ENCODE measurements at regions not wholly inside any gene's neighbourhood (a gene's known extent, or its start where the extent isn't known, plus 50 kb on each side); places are given as distances from the start of the nearest gene placed in this dataset.
"Not testable (repeated sequence)": the region's sequence is repeated elsewhere in the genome, so short reads cannot be mapped to it uniquely, and the experiment has no call there.

GRCh38 chr2:57418859-57419346, 627.7 kb upstream of the VRK2 start:
- not testable (repeated sequence) for DNase-seq (ENCODE audit: low read depth, low spot score)

DNA sequence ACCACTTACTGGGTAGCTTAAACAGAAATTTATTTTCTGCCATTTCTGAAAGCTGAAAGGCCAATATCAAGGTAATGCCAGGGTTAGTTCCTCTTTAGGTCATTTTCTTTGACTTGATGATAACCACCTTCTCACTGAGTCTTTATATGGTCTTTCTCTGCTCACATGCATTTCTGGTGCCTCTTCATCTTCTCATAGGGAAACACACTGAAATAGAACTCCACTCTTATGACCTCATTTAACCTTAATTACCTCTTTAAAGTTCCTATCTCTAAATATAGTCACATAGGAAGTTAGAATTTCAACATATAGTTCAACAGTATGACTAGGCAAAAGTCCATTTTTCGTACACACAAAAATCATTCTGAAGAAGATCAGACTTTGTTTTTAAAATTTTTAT, 616.8 kb upstream of the VRK2 start:
- no peak for DNase-seq (ENCODE audit: low read depth, low spot score)

GRCh38 chr2:57432528-57432927, 614.1 kb upstream of the VRK2 start:
- DNase-seq (ENCODE audit: low read depth, low spot score), result no peak

DNA sequence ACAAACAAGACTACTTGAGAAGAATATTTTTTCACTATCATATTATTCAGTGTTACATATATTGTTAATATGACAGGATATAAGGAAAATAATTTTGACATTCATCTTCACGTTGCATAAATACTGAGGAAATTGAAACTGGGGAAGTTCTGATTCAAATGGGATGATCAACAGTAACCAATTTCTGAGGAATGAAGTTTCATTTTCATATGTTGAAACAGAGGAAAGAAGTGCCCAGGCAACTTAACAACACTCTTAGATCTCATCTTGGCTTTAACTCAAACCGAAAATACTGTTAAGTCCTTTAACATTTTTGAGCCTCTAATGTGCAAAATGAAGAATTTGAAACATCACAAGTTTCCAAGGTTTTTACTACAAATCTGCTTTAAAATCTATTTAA, 612.2 kb upstream of the VRK2 start:
- no peak for DNase-seq (ENCODE audit: low read depth, low spot score)

DNA sequence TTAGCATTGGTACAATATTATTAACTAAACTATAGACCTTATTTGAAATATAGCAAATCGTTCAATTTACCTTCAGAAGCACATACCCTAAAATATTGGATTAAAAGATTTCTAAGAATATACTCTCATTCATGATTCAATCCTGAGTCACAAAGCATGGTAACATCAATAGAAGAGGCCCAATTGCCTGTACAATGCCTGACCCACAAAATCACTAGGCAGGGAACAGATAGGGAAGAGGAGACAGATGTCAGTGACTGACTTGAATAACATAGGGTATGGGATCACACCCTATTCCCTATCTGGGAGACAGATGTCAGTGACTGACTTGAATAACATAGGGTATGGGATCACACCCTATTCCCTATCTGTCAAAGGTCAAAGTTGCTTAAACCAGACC, 611.6 kb upstream of the VRK2 start:
- no peak for DNase-seq (ENCODE audit: low read depth, low spot score)

GRCh38 chr2:57437077-57437476, 609.5 kb upstream of the VRK2 start:
- DNase-seq (ENCODE audit: low read depth, low spot score), result no peak

- DNase-seq (ENCODE audit: low read depth, low spot score), result no peak
Observed at GRCh38 chr2:57440437-57440836, 606.2 kb upstream of the VRK2 start.

DNA sequence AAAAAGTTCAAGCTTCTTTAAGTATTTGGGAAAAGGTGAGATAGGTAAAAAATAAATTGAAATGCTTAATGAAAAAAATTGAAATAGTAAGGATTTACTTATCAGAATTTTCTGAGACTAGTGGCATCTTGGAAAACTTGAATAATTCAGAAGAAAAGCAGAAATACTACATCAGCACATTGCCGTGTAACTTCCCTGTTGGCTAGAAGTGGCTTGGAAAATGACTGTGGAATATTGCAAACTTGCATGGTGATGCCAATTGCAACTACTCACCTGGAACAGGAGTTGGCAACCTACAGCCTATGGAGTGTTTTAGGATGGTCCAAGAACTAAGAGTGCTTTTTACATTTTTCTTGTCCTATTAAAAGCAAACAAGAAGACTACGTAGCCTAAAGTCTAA, 603.5 kb upstream of the VRK2 start:
- no peak for DNase-seq (ENCODE audit: low read depth, low spot score)

GRCh38 chr2:57443973-57444521, 602.6 kb upstream of the VRK2 start:
- DNase-seq (ENCODE audit: low read depth, low spot score), result no peak

- no peak for DNase-seq (ENCODE audit: low read depth, low spot score)
Observed at GRCh38 chr2:57444752-57445430, 601.7 kb upstream of the VRK2 start.

DNA sequence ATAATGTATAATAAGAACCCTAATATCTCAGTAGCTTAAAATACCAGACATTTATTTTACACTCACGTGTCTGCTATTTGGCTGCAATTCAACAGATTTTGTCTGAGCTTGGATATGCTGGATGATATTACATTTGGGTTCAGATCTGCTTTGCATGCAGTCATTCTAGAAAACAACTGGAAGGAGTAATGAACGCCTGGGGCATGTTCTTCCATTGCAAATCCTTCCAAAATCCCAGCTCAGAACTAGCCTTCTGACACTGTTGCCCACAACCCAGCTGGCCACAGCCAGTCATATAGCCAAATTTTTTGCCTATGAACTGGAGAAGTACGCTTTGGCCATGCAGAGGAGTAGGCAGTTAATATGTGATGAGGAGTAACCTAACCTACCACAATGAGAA, 597.8 kb upstream of the VRK2 start:
- no peak for DNase-seq (ENCODE audit: low read depth, low spot score)

DNA sequence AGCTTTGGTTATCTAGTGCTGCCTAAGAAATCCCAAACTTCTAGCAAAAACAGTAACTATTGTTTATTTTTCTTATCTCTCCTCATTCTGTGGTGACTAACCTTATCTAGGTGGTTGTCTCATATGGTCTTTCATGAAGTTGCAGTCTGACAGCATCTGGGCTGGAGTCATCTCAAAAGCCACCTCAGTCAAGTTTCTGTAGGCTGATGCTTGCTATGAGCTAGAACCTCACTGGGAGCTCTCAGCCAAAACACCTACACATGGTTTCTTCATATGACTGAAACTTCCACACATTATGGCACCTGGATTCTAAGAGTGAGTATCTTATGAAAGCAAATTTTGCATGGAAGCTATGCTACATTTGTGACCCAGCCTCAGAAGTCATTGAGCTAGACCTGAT, 596.4 kb upstream of the VRK2 start:
- DNase-seq (ENCODE audit: low read depth, low spot score), result no peak

GRCh38 chr2:57452634-57453033, 594.0 kb upstream of the VRK2 start:
- no peak for DNase-seq (ENCODE audit: low read depth, low spot score)

DNA sequence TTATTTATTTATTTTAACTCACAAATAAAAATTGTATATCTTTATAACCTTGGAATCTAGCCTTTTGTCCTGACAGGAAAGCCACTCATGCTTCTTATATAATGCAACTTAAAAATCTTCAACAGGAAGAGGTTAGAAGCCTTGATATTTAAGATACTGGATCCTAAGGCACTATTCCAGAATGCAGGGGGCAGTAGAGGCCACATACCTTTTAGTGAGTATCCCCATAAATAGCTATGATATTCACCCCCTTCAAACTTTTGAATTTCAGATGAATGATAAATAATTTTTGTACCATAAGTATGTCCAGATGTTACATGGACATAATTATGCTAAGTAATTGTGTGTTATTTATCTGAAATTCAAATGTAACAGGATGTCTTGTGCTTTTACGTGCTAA, 592.7 kb upstream of the VRK2 start:
- DNase-seq (ENCODE audit: low read depth, low spot score), result no peak

DNA sequence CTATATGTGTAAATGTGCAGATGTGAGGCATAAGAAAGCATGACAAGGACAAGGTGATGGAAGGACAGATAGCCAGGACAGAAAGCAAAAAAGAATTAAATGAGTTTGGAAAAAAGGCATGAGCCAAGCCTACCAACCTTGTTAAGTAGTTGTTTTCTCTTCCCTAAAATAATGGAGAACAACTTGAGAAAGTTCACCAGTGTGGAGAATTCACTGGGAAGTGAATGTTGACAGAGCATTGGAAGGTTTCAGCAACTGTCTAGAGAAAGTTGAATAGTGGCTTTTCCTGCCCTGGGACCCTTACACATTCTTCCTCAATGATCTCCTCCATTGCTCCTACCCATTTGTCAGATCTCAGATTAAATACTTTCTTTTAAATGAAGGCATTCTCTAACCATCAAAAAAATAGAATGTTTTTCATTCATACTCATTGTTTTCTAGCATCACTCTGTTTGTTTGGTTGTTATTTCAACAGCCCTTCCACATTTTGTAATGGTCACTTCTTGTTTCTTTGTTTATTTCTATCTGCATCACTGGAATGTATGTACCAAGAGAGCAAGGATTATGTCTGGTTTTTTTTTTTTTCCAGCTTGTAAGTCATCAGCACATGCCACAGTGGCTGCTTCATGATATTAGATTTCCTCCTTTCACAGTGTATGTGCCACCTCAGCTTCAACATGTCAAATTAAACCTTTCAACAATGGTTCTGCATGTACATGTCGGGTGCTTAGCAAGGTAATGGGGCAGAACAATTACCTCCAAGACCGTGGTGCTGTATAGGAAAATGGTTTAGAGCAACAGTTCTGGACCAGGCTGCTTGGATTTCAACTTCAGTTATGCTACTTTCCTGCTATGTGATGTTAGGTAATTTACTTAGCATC, 586.0 kb upstream of the VRK2 start:
- DNase-seq (ENCODE audit: low read depth, low spot score), result no peak

- no peak for DNase-seq (ENCODE audit: low read depth, low spot score)
Observed at GRCh38 chr2:57461624-57462023, 585.0 kb upstream of the VRK2 start.

- DNase-seq (ENCODE audit: low read depth, low spot score), result no peak
Observed at GRCh38 chr2:57465067-57465466, 581.5 kb upstream of the VRK2 start.

GRCh38 chr2:57465967-57466366, 580.6 kb upstream of the VRK2 start:
- DNase-seq (ENCODE audit: low read depth, low spot score), result no peak

- no peak for DNase-seq (ENCODE audit: low read depth, low spot score)
Observed at GRCh38 chr2:57475391-57475790, 571.2 kb upstream of the VRK2 start.

GRCh38 chr2:57479981-57480380, 566.6 kb upstream of the VRK2 start:
- no peak for DNase-seq (ENCODE audit: low read depth, low spot score)

- no peak for DNase-seq (ENCODE audit: low read depth, low spot score)
Observed at GRCh38 chr2:57488061-57488460, 558.5 kb upstream of the VRK2 start.

GRCh38 chr2:57490741-57491140, 555.9 kb upstream of the VRK2 start:
- no peak for DNase-seq (ENCODE audit: low read depth, low spot score)

DNA sequence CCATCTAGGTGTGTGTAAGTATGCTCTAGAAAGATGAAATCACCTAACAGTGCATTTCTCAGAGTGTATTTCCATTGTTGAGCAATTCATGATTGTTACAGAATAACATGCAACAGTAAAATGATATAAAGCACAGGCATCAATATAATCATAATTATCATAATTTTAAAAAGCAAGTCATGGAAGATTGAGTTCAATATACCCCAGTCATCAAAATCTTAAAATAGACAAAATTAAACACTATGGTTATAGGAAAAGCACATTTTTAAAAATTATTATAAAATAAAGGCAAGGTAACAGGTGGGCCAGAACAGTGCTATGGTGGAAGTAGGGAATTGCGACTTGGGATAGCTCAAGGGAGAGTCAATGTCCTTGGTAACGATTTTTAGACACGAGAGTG, 555.4 kb upstream of the VRK2 start:
- no peak for DNase-seq (ENCODE audit: low read depth, low spot score)

Measured in brain pericyte (primary cell).